SH-SY5Y (cell line): ENCODE measurements at regions not wholly inside any gene's neighbourhood (a gene's known extent, or its start where the extent isn't known, plus 50 kb on each side); places are given as distances from the start of the nearest gene placed in this dataset.

Source experiments
- GATA2 ChIP-seq: IDR thresholded peaks from 2 replicates; pipeline ENCODE4 v1.6.1; 2011; ENCODE audit warnings: mild to moderate bottlenecking, low read depth, low read length
- GATA3 ChIP-seq: IDR thresholded peaks from 2 replicates; pipeline ENCODE4 v1.6.1; 2011; ENCODE audit warnings: low read depth, mild to moderate bottlenecking, low read length, moderate library complexity

DNA sequence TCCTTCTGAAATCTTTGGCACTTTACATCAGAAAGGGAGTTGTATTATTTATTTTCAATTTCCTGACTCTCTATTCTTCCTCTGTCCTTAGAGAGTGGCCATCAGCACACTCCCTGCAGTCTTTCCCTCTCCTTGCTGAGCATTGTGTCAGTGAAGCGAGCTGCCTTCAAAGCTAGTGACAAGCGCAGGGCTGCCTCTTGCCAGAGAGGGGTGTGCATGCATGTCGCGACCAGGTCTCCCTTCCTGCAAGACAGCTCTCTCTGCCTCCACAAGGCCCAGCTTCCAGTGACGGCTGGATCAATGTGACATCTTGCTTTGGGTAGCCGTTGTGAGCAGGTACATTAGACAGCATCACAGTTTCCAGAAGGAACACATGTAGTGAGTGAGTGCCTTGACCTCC is 810.9 kb upstream of the TENM3 start:
- TF ChIP-seq GATA3 (no peak), GATA2 (no peak)
